ENCODE measurements at regions not wholly inside any gene's neighbourhood (a gene's known extent, or its start where the extent isn't known, plus 50 kb on each side); places are given as distances from the start of the nearest gene placed in this dataset.

GRCh38 chr2:180158961-180159360 is 151.9 kb upstream of the CWC22 start:
- Histone ChIP-seq H3K4me1 (no peaks in the 10 kb centered on the region), H3K36me3 (no peaks in the 10 kb centered on the region), H3K4me3 (no peak overlapping the region), H3K9me3 (no peaks in the 10 kb centered on the region), H3K27me3 (ENCODE audit: low read depth) (no peaks in the 10 kb centered on the region), H3K27ac (no peak overlapping the region)
- DNase-seq (no peak), ATAC-seq (no peak)
- intact Hi-C loops (cut with DNase I) = no loop called here
- TF ChIP-seq, protein P1, sequence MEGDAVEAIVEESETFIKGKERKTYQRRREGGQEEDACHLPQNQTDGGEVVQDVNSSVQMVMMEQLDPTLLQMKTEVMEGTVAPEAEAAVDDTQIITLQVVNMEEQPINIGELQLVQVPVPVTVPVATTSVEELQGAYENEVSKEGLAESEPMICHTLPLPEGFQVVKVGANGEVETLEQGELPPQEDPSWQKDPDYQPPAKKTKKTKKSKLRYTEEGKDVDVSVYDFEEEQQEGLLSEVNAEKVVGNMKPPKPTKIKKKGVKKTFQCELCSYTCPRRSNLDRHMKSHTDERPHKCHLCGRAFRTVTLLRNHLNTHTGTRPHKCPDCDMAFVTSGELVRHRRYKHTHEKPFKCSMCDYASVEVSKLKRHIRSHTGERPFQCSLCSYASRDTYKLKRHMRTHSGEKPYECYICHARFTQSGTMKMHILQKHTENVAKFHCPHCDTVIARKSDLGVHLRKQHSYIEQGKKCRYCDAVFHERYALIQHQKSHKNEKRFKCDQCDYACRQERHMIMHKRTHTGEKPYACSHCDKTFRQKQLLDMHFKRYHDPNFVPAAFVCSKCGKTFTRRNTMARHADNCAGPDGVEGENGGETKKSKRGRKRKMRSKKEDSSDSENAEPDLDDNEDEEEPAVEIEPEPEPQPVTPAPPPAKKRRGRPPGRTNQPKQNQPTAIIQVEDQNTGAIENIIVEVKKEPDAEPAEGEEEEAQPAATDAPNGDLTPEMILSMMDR (IDR thresholded peaks at IDR 0.05) = no peak

DNA sequence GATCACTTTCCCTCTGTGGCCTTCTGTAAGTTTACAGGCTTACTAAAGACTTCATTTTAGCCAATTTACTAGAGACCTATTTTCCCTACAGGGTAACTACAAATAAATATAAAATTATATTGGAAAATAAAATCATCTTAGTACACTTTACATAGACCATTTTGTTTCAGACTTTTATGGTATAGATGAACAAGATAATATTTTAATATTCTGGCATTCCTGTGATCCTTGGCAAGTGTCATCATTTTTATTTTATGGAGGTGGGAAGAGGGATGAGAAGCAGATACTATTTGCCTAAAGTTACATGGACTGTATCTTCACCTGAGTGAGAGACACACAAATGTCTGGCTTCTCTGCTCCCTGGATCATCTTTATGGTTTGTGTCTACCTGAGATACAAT is 149.6 kb upstream of the CWC22 start:
- intact Hi-C loops (cut with DNase I) = no loop called here
- TF ChIP-seq, protein P1 (IDR thresholded peaks at IDR 0.05) = no peak
- H3K4me1 ChIP-seq = no peaks in the 10 kb centered on the region
- H3K27ac ChIP-seq = no peak overlapping the region
- ATAC-seq (no peak), DNase-seq (no peak)
- H3K4me3 ChIP-seq = no peak overlapping the region
- H3K27me3 ChIP-seq (ENCODE audit: low read depth) = no peaks in the 10 kb centered on the region
- H3K9me3 ChIP-seq = no peaks in the 10 kb centered on the region
- H3K36me3 ChIP-seq = no peaks in the 10 kb centered on the region

DNA sequence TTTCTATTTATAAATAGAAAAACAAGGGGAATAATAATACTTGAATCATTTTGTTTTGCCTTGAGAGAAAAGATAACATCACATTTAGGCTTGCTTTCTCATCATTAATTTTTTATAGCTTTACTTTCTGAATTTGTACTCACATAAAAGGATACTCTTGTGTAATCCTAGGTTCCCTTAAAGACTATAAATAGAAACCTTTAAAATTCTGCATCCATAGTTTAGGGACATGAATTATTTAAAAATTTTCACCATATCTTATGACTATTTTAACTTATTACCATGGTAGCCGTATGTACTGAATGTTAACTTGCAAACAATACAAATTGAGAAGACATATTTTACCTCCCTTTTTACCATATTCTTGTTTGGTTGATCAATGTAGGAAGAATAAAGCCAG is 143.5 kb upstream of the CWC22 start:
- no peak overlapping the region for H3K27ac ChIP-seq
- intact Hi-C loops (cut with DNase I) = no loop called here
- H3K9me3 ChIP-seq = no peaks in the 10 kb centered on the region
- H3K4me3 ChIP-seq = no peak overlapping the region
- no peaks in the 10 kb centered on the region for H3K27me3 ChIP-seq (ENCODE audit: low read depth)
- TF ChIP-seq, protein P1 (IDR thresholded peaks at IDR 0.05) = no peak
- no peaks in the 10 kb centered on the region for H3K4me1 ChIP-seq
- no peaks in the 10 kb centered on the region for H3K36me3 ChIP-seq
- ATAC-seq (no peak), DNase-seq (no peak)

DNA sequence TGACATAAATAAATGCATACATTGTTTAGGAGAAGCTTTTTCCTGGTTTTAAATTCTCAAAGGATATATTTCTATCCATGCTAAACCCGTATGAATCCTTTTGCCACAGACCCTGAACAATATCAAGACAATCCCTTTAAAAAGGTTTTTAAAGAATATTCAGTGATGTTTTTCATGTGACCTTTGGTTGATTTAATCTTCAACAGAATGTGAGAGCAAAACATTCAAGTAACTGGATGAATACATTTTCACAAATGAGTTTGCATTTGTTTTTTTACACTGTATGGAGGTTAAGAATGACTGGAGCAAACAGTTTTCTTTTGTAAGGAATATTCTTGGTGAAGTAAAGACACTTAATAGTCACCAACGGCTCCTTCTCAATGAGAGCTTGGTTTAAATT is 139.4 kb upstream of the CWC22 start:
- H3K36me3 ChIP-seq = no peaks in the 10 kb centered on the region
- TF ChIP-seq, protein P1 (IDR thresholded peaks at IDR 0.05) = no peak
- H3K27ac ChIP-seq = no peak overlapping the region
- ATAC-seq = no peak
- H3K27me3 ChIP-seq (ENCODE audit: low read depth) = no peaks in the 10 kb centered on the region
- intact Hi-C loops (cut with DNase I) = no loop called here
- no peaks in the 10 kb centered on the region for H3K9me3 ChIP-seq
- no peak overlapping the region for H3K4me3 ChIP-seq
- H3K4me1 ChIP-seq = no peaks in the 10 kb centered on the region
- DNase-seq = no peak

- no peak for DNase-seq
- no peaks in the 10 kb centered on the region for H3K27me3 ChIP-seq (ENCODE audit: low read depth)
- H3K4me3 ChIP-seq = no peak overlapping the region
- intact Hi-C loops (cut with DNase I) = no loop called here
- TF ChIP-seq, protein P1 (IDR thresholded peaks at IDR 0.05) = no peak
- no peak for ATAC-seq
- H3K36me3 ChIP-seq = no peaks in the 10 kb centered on the region
- no peak overlapping the region for H3K27ac ChIP-seq
- no peaks in the 10 kb centered on the region for H3K9me3 ChIP-seq
- H3K4me1 ChIP-seq = no peaks in the 10 kb centered on the region
Observed at GRCh38 chr2:180146114-180146513, 139.0 kb upstream of the CWC22 start.

- ATAC-seq (no peak), DNase-seq (no peak)
- TF ChIP-seq, protein P1 (IDR thresholded peaks at IDR 0.05) = no peak
- Histone ChIP-seq H3K27ac (no peak overlapping the region), H3K4me1 (no peaks in the 10 kb centered on the region), H3K4me3 (no peak overlapping the region), H3K36me3 (no peaks in the 10 kb centered on the region), H3K9me3 (no peaks in the 10 kb centered on the region), H3K27me3 (ENCODE audit: low read depth) (no peaks in the 10 kb centered on the region)
- intact Hi-C loops (cut with DNase I) = no loop called here
Observed at GRCh38 chr2:180145163-180145562, 138.1 kb upstream of the CWC22 start.
